ENCODE measurements at regions not wholly inside any gene's neighbourhood (a gene's known extent, or its start where the extent isn't known, plus 50 kb on each side); places are given as distances from the start of the nearest gene placed in this dataset.

DNA sequence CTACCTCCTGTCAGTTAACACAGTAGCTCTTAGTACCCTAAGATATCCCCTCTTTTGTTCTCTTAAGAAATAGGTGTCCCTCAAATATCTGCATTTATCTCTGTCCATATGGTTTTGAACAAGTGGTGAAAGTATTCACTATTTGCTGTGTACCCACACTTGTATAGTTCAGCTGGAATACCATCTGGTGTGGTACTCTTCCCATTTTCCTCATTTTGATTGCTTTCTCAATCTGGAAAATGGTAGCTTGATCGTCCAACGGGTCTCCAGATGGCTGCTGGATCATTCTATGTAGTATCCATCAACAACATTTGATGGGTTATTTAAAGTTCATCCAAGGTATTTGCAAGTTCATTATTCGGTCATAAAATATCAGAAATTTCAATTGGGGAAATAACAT lies 100.3 kb upstream of the DPYD start:
- Histone ChIP-seq H3K36me3 (no peaks in the 10 kb centered on the region), H3K9me3 (no peaks in the 10 kb centered on the region), H3K4me3 (no peak overlapping the region), H3K27me3 (replicated peaks; ENCODE audit: insufficient read depth) (no peaks in the 10 kb centered on the region), H3K27ac (no peak overlapping the region), H3K4me1 (ENCODE audit: control insufficient read depth in 1 of 2, low read depth in 2 of 2) (no peaks in the 10 kb centered on the region)
- ATAC-seq (ENCODE audit: insufficient number of reproducible peaks, low FRiP score, low read depth) (no peak), DNase-seq (ENCODE audit: low spot score) (no peak)
- TF ChIP-seq, protein P1, sequence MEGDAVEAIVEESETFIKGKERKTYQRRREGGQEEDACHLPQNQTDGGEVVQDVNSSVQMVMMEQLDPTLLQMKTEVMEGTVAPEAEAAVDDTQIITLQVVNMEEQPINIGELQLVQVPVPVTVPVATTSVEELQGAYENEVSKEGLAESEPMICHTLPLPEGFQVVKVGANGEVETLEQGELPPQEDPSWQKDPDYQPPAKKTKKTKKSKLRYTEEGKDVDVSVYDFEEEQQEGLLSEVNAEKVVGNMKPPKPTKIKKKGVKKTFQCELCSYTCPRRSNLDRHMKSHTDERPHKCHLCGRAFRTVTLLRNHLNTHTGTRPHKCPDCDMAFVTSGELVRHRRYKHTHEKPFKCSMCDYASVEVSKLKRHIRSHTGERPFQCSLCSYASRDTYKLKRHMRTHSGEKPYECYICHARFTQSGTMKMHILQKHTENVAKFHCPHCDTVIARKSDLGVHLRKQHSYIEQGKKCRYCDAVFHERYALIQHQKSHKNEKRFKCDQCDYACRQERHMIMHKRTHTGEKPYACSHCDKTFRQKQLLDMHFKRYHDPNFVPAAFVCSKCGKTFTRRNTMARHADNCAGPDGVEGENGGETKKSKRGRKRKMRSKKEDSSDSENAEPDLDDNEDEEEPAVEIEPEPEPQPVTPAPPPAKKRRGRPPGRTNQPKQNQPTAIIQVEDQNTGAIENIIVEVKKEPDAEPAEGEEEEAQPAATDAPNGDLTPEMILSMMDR (IDR thresholded peaks at IDR 0.05), result no peak

DNA sequence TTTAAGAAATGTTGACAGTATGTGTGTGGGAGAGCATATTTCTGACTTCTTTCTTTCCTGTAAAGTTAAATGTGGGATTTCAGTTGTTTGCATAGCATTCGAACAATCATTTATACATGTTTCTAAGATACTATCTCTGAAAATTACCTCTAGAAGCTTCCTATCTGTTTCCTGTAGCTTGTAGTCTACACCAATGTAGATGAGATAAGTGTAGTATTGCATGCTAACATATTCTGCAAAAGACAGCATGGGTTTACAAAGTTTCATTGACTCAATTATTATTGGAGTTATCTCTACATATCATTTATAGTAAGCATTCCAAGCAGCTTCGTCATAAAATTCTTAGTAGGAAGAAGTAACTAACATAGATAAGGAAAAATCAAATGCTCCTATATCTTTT lies 98.9 kb upstream of the DPYD start:
- TF ChIP-seq, protein P1 (IDR thresholded peaks at IDR 0.05), result no peak
- no peak for ATAC-seq (ENCODE audit: insufficient number of reproducible peaks, low FRiP score, low read depth)
- no peak for DNase-seq (ENCODE audit: low spot score)

DNA sequence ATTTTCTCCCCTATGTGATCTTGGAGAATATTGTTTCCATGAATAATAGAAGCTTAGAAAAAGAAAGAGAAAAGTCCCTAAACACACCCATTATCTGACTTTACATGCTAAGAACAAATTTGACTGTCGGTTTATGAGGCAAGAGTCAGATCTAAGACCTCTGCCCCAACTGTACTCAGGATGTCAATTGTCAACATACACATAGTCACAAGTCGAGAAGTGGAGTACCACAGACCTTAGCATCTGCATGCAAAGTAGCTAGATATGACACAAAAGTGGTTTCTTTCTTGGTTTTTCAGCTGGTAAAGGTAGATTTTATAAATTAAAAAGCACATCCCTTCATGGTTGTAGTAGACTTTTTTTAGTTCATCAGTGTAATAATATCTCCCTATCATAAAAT lies 97.2 kb upstream of the DPYD start:
- ATAC-seq (ENCODE audit: insufficient number of reproducible peaks, low FRiP score, low read depth), result no peak
- H3K4me1 ChIP-seq (ENCODE audit: control insufficient read depth in 1 of 2, low read depth in 2 of 2), result no peaks in the 10 kb centered on the region
- no peak overlapping the region for H3K4me3 ChIP-seq
- TF ChIP-seq, protein P1 (IDR thresholded peaks at IDR 0.05), result no peak
- no peak for DNase-seq (ENCODE audit: low spot score)
- no peaks in the 10 kb centered on the region for H3K36me3 ChIP-seq
- no peaks in the 10 kb centered on the region for H3K9me3 ChIP-seq
- H3K27ac ChIP-seq, result no peak overlapping the region
- no peaks in the 10 kb centered on the region for H3K27me3 ChIP-seq (replicated peaks; ENCODE audit: insufficient read depth)

More for the DNA sequence above, 98.9 kb upstream of the DPYD start:
- H3K27ac ChIP-seq, result no peak overlapping the region
- no peaks in the 10 kb centered on the region for H3K27me3 ChIP-seq (replicated peaks; ENCODE audit: insufficient read depth)
- no peaks in the 10 kb centered on the region for H3K9me3 ChIP-seq
- no peaks in the 10 kb centered on the region for H3K36me3 ChIP-seq
- H3K4me3 ChIP-seq, result no peak overlapping the region
- H3K4me1 ChIP-seq (ENCODE audit: control insufficient read depth in 1 of 2, low read depth in 2 of 2), result no peaks in the 10 kb centered on the region

DNA sequence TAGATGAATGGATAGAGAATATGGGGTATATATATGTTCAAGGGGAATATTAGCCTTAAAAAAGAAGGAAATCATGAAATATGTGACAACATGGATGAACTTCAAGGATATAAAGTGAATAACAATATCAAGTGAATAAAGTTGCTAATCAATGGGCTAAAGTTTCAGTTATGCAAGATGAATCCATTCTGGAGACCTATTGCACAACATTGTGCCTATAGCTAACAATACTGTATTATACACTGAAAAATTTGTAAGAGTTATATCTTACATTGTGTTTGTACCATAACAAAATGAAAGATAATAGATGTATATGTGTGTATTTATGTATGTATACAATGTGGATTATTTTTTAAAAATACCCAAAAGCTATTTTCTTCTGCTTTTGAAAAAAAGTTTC lies 96.3 kb upstream of the DPYD start:
- TF ChIP-seq, protein P1 (IDR thresholded peaks at IDR 0.05), result no peak

DNA sequence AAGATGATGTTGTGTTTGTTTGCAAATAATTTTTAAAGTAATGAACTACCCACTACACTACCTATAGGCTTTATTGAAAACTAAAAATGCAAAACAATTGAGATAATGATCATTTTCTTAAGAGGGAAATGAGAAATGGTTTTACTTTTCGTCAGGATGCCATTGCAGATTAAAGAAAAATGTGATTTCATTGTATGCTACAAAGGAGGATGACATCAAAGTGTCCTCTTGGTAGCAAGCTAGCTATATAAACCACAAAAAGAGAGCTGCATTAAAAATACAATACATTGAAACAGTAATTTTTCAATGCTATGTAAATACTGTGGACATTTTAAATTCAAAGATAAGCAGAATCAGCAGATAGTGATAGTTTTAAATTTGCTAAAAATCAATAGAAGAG lies 87.5 kb upstream of the DPYD start:
- Histone ChIP-seq H3K4me1 (ENCODE audit: control insufficient read depth in 1 of 2, low read depth in 2 of 2) (no peaks in the 10 kb centered on the region), H3K36me3 (no peaks in the 10 kb centered on the region), H3K9me3 (no peaks in the 10 kb centered on the region), H3K4me3 (no peak overlapping the region), H3K27ac (no peak overlapping the region), H3K27me3 (replicated peaks; ENCODE audit: insufficient read depth) (peaks cover 4% of the 10 kb centered on the region)
- TF ChIP-seq, protein P1 (IDR thresholded peaks at IDR 0.05), result no peak
- DNase-seq (ENCODE audit: low spot score) (no peak), ATAC-seq (ENCODE audit: insufficient number of reproducible peaks, low FRiP score, low read depth) (no peak)

More for the DNA sequence above, 96.3 kb upstream of the DPYD start:
- Histone ChIP-seq H3K9me3 (no peaks in the 10 kb centered on the region), H3K4me3 (no peak overlapping the region), H3K27ac (no peak overlapping the region), H3K27me3 (replicated peaks; ENCODE audit: insufficient read depth) (no peaks in the 10 kb centered on the region), H3K4me1 (ENCODE audit: control insufficient read depth in 1 of 2, low read depth in 2 of 2) (no peaks in the 10 kb centered on the region), H3K36me3 (no peaks in the 10 kb centered on the region)
- DNase-seq (ENCODE audit: low spot score) (no peak), ATAC-seq (ENCODE audit: insufficient number of reproducible peaks, low FRiP score, low read depth) (no peak)

Data from thoracic aorta (tissue), 2 donors.